AG04449 (cell line): ENCODE measurements at regions not wholly inside any gene's neighbourhood (a gene's known extent, or its start where the extent isn't known, plus 50 kb on each side); places are given as distances from the start of the nearest gene placed in this dataset.
A peak's percentile ranks its signal among the peaks of the same experiment; 100 is the strongest.
"Not testable (repeated sequence)": the region's sequence is repeated elsewhere in the genome, so short reads cannot be mapped to it uniquely, and the experiment has no call there.

ENCODE experiments used
- CTCF ChIA-PET: fragments of 350-600 bp; formaldehyde crosslinking; extraction: SDS; loops from one replicate; lab custom pipeline; 2021; ENCODE audit warnings: antibody characterized with exemption; lab: Yijun Ruan, JAX
- POLR2A ChIA-PET: fragments of 400-600, 350-600 bp; formaldehyde crosslinking; extraction: SDS; loops from one replicate; lab custom pipeline; 2020; ENCODE audit warnings: antibody characterized with exemption, inconsistent platforms; lab: Yijun Ruan, JAX
- DNase-seq: peaks from one replicate; pipeline ENCODE4 v3.0.0-alpha.2; 2010; ENCODE audit warnings: low read depth, low spot score
- H3K4me3 ChIP-seq: 2 replicates; pipeline ENCODE4 v1.5.1; 2011; ENCODE audit warnings: low read depth, mild to moderate bottlenecking, control low read depth, low read length
- CTCF ChIP-seq: IDR thresholded peaks from one replicate; pipeline ENCODE4 v1.5.1; 2011; ENCODE audit warnings: mild to moderate bottlenecking, moderate library complexity, low read length, control low read depth, inconsistent platforms; ENCODE audit not compliant: insufficient read depth; ENCODE audit errors: missing control alignments

DNA sequence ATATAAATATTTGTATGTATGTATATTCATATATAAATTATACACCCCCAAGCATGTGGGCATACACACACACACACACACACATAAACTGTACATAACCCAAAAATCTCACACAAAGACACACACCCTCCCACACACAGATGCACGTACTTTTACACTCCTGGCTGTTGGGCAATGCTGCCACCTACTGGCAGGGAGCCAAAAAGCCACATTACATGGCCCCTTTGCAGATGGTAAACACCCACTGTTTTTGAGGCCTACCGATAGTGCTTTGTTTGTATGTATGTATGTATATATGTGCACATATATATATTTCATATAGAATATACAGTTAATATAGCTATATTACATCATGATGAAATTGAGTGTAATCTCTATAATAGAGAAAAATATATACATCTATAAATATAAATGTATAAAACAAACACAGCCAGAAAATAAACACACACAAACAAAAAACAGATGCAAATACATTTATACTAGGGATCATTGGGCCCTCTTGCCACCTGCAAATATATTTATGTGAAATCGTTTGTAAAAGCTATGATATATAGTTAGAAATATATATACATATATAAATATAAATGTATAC, 120.1 kb upstream of the ACBD5 start:
- ChIA-PET POLR2A (no interaction called here), CTCF (interaction anchor here (0.6 to 2.0 kb wide), 15 partner anchors 9 to 635 kb away, joined by 3 to 23 read pairs (median 5); no protein-coding TSS in a partner anchor)
- DNase-seq = no peak
- no peak overlapping the region for H3K4me3 ChIP-seq
- peak; percentile 81 for TF ChIP-seq CTCF

DNA sequence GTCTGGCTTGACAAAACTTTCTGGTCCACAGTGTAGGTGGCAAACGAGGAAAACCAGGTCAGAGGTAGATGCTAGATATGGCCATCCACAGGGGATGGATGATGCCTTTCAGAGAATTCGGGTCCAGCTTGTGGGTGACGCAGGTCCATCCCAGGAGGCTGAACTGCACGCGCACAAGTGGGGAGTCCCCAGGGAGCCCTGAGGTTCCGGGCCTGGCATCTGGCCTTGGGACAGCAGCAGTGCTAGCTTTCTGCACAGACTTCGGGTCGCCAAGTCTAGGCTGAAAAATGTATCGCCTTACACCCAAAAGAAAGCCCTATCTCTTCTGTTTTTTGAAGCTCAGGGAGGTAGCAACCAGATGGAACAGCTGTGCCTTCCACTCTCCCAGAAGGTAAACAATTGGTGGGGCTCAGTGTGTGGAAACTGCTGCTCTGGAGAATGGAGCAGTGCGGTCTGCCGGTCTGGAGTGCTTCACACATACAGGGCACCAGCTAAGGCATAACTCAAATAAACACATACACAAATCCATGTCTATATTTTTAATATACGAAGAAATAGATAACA, 119.3 kb upstream of the ACBD5 start:
- no peak for TF ChIP-seq CTCF
- ChIA-PET CTCF (interaction anchor here (0.6 to 2.0 kb wide), 14 partner anchors 10 to 634 kb away, joined by 3 to 23 read pairs (median 5); no protein-coding TSS in a partner anchor), POLR2A (no interaction called here)
- no peak overlapping the region for H3K4me3 ChIP-seq
- DNase-seq = no peak

DNA sequence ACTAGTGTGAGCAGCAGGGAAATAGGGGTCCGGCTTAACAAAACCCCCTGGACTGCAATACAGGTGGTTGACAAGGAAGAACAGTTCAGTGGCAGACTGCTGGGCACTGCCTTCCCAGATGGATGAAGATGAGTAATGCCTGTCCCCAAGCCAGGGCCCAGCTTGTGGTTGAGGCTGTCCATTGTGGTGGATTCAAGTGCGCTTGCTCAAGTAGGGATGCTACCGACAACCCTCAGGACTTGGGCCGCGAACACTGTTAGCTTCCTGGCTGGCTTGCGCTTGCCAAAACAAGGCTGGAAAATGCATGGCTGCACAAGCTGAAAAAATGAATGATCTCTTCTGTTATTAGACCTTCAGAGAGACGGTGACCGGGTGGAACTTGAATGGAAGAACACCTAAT, 116.1 kb upstream of the ACBD5 start:
- no peak overlapping the region for H3K4me3 ChIP-seq
- DNase-seq = no peak
- ChIA-PET CTCF (no interaction called here), POLR2A (interaction anchor here (0.6 kb wide), 1 partner anchor 567 kb away, joined by 3 read pairs; no protein-coding TSS in a partner anchor)
- TF ChIP-seq CTCF = no peak

DNA sequence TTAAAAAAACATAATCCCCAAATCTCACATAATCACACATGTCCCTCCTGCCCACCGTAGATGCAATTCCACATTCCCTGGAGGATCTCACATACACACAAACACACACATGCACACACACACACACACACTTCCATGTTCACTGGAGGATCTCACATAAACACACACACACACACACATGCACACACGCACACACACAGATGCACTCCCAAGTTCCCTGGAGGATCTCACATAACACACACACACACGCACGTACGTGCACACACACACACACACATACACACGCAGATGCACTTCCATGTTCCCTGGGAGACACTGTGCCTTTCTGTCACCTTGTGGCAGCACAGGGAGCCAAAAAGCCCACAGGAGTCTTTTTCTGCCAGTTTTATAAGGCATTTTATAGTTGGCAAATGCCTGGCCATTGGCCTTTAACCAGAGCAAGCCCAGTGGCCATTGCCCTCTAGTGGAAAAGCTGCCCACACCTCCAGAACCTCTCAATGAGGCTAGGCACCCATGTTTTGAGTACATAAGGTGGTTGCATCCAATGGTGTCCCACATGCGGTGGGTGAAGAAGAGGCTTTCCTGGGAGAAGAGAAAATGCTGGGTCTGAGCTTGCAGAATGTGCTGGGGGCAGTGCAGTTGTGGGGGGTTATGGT, 115.4 kb upstream of the ACBD5 start:
- ChIA-PET CTCF (no interaction called here), POLR2A (interaction anchor here (0.6 kb wide), 1 partner anchor 566 kb away, joined by 3 read pairs; no protein-coding TSS in a partner anchor)
- no peak for TF ChIP-seq CTCF
- no peak for DNase-seq
- no peak overlapping the region for H3K4me3 ChIP-seq

DNA sequence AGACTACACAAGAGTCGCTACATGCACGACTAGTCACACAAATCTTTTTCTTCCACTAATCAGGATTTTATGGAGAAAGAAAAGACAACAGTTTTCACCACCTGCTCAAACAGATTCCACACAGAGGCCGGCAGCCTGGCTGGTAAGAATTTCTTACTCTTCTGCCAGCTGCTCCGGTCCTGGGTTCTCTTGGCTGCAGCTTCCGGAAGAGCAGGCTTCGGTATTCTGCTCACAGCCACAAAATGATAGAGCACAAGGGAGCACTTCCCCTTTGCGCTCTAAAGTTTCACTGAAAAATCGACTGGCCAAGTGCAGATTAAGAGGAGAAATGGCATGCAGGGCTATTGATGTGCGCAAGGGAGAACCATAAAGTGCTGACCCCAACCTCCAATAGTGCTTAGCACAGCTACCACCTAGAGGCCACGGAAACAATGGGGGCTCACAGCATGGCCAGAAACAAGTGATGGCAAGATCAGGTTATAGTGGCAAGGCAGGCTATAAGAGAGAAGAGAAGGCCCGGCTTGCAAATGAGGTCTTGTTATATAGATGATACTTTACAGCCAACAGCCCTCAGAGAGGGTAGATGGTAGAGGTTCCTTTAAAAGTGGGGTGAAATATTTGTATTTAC, 114.2 kb upstream of the ACBD5 start:
- CTCF ChIA-PET, DNase-seq, H3K4me3 ChIP-seq: not testable (repeated sequence)

GRCh38 chr10:27354100-27354499, 113.5 kb upstream of the ACBD5 start:
- DNase-seq, CTCF ChIA-PET, POLR2A ChIA-PET, H3K4me3 ChIP-seq: not testable (repeated sequence)

More for the DNA sequence above, 114.2 kb upstream of the ACBD5 start:
- POLR2A ChIA-PET = not testable (repeated sequence)

- no peak for DNase-seq
- ChIA-PET POLR2A (no interaction called here), CTCF (no interaction called here)
- H3K4me3 ChIP-seq = no peak overlapping the region
- TF ChIP-seq CTCF = no peak
These were observed 109.4 kb upstream of the ACBD5 start for GRCh38 chr10:27349987-27350386.

GRCh38 chr10:27347827-27348207, 107.2 kb upstream of the ACBD5 start:
- POLR2A ChIA-PET, CTCF ChIA-PET, DNase-seq, H3K4me3 ChIP-seq: not testable (repeated sequence)
